HG03139 (cell line): ENCODE measurements at regions not wholly inside any gene's neighbourhood (a gene's known extent, or its start where the extent isn't known, plus 50 kb on each side); places are given as distances from the start of the nearest gene placed in this dataset.
"Not testable (repeated sequence)": the region's sequence is repeated elsewhere in the genome, so short reads cannot be mapped to it uniquely, and the experiment has no call there.

Experiments
- ATAC-seq: cut with Tn5 transposase; IDR thresholded peaks from one replicate; pipeline ENCODE4 v1.9.1; 2021; ENCODE audit not compliant: unreplicated experiment

GRCh38 chr3:25945366-25945765, 155.5 kb downstream of the OXSM start:
- no peak for ATAC-seq

- no peak for ATAC-seq
These were observed 155.9 kb downstream of the OXSM start for GRCh38 chr3:25945836-25946235.

- ATAC-seq: no peak
These were observed 162.2 kb downstream of the OXSM start for GRCh38 chr3:25952133-25952532.

- ATAC-seq: no peak
These were observed 167.1 kb downstream of the OXSM start for GRCh38 chr3:25957026-25957425.

GRCh38 chr3:25960776-25961175, 170.9 kb downstream of the OXSM start:
- no peak for ATAC-seq

GRCh38 chr3:25962255-25962654, 172.4 kb downstream of the OXSM start:
- ATAC-seq: no peak

- no peak for ATAC-seq
These were observed 174.3 kb downstream of the OXSM start for GRCh38 chr3:25964141-25964540.

- ATAC-seq: no peak
These were observed 177.5 kb downstream of the OXSM start for GRCh38 chr3:25967385-25967784.

GRCh38 chr3:25971736-25972135, 181.8 kb downstream of the OXSM start:
- ATAC-seq: no peak

GRCh38 chr3:25973122-25973521, 183.2 kb downstream of the OXSM start:
- ATAC-seq: no peak

GRCh38 chr3:25982756-25983155, 192.9 kb downstream of the OXSM start:
- ATAC-seq: no peak

GRCh38 chr3:25985621-25986020, 195.7 kb downstream of the OXSM start:
- no peak for ATAC-seq

GRCh38 chr3:25992606-25993005, 202.7 kb downstream of the OXSM start:
- no peak for ATAC-seq

GRCh38 chr3:26004172-26004571, 214.3 kb downstream of the OXSM start:
- no peak for ATAC-seq

GRCh38 chr3:26011276-26011675, 221.4 kb downstream of the OXSM start:
- no peak for ATAC-seq

GRCh38 chr3:26012241-26012745, 222.4 kb downstream of the OXSM start:
- no peak for ATAC-seq

GRCh38 chr3:26015752-26016151, 225.9 kb downstream of the OXSM start:
- no peak for ATAC-seq

- no peak for ATAC-seq
These were observed 229.0 kb downstream of the OXSM start for GRCh38 chr3:26018889-26019288.

- not testable (repeated sequence) for ATAC-seq
These were observed 234.3 kb downstream of the OXSM start for GRCh38 chr3:26024206-26024605.

- no peak for ATAC-seq
These were observed 239.4 kb downstream of the OXSM start for GRCh38 chr3:26029321-26029720.

GRCh38 chr3:26042126-26042525, 252.2 kb downstream of the OXSM start:
- ATAC-seq: not testable (repeated sequence)

- no peak for ATAC-seq
These were observed 260.1 kb downstream of the OXSM start for GRCh38 chr3:26049951-26050350.

- ATAC-seq: no peak
These were observed 260.9 kb downstream of the OXSM start for GRCh38 chr3:26050776-26051175.

- ATAC-seq: no peak
These were observed 269.0 kb downstream of the OXSM start for GRCh38 chr3:26058901-26059321.
